ENCODE measurements at regions not wholly inside any gene's neighbourhood (a gene's known extent, or its start where the extent isn't known, plus 50 kb on each side); places are given as distances from the start of the nearest gene placed in this dataset.
"Not testable (repeated sequence)": the region's sequence is repeated elsewhere in the genome, so short reads cannot be mapped to it uniquely, and the experiment has no call there.

DNA sequence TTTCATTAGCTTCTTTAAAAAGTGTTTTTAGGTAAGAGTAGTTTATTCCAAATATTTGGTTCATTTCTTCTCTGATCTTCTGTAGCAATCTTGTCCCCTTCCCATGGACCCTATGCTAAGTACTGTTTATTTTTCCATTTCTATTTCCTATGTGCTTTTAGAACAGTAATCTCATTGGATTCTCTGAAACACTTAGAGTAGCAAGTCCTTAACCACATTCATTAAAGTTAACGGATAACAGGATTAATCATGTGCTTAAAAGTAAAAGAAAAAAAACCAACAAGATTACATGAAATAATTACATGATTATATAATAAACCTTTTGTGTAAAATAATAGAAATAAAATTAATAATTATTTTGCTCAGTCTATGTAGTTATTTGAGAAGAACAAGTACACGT, 929.7 kb downstream of the C4orf33 start:
- DNase-seq = no peak

DNA sequence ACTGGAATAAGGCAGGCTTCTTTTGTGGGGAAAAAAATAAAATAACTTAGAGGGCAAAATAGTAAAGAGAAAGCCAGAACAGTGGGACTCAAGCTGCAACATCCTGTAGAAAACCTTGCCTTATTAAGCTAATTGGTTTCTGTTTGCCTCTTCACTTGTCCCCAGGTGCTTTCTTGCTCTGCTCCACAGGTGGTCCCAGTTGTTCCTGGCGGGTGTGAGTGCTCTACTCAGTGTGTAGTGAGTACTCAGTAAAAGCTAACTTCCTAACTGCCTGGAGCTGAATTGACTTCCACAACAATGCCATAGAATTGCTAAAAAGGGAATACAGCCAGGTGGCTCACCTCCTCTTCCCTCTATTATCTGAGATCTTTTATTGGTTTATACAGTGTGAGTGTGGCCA, 930.2 kb downstream of the C4orf33 start:
- DNase-seq = peak; percentile 66

DNA sequence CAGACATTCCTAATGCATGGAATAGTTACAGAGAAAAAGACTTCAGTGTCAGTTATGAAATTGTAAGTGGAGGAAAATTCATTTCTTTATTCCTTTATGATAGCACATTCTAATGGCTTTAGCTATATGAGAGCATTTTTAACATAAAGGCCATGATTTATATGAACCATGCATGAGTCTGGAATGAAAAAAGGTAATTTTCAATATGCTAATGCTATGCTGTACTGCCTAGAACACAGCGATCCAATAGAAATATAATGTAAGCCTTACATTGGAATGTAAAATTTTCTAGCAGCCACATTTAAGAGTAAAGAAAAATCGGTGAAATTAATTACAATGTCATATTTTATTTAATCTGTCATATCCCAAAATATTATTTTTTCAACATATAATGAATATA, 932.0 kb downstream of the C4orf33 start:
- no peak for DNase-seq

DNA sequence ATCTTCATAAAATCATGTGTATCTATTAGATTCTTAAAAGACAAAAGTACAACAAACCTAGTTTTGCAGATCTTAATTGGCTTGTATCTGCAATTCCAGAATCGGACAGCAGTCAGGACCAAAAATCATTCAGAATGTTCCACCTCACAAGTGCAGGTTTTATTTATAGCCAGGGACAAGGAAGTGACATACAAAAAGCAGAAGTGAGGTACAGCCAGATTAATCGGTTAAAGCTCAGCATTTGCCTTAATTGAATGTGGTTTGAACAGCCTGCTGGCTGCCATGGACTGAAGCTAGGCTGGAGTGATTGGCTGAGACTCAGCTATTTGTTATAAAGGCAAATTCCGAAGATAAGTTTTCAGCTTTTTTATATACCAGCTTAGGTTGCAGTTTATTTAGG, 932.6 kb downstream of the C4orf33 start:
- DNase-seq = no peak

GRCh38 chr4:130029442-130029841, 933.5 kb downstream of the C4orf33 start:
- no peak for DNase-seq

DNA sequence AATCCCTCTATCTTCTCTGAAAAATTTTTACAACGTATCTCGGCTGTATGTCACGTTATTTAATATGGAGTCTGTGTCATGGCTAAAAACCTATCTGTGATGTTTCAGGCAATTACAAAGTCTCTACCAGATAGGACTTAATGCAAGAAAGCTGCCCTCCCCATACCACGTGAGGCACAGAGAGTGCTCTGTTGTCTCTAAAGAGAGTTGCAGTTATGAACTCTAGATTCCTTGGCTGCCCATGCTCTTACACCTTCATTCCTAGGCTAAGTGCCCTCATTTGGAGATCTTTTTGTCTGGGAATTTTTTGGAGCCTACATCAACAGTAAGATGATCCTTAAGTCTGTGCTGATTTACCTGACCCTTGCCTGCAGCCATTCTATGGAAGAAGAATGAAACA, 935.9 kb downstream of the C4orf33 start:
- DNase-seq = no peak

GRCh38 chr4:130033657-130034056, 937.7 kb downstream of the C4orf33 start:
- DNase-seq = not testable (repeated sequence)

GRCh38 chr4:130034876-130035275, 938.9 kb downstream of the C4orf33 start:
- DNase-seq = no peak

- no peak for DNase-seq
Observed at GRCh38 chr4:130035391-130035790, 939.4 kb downstream of the C4orf33 start.

- DNase-seq = not testable (repeated sequence)
Observed at GRCh38 chr4:130037866-130038265, 941.9 kb downstream of the C4orf33 start.

DNA sequence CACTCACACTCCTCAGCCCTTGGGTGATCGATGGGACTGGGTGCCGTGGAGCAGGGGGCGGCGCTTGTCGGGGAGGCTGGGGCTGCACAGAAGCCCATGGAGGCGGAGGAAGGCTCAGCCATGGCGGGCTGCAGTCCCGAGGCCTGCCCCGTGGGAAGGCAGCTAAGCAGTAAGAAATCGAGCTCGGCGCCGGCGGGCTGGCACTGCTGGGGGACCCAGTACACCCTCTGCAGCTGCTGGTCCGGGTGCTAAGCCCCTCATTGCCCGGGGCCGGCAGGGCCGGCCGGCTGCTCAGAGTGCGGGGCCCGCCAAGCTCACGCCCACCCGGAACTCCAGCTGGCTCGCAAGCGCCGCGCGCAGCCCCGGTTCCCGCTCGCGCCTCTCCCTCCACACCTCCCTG, 942.6 kb downstream of the C4orf33 start:
- not testable (repeated sequence) for DNase-seq

DNA sequence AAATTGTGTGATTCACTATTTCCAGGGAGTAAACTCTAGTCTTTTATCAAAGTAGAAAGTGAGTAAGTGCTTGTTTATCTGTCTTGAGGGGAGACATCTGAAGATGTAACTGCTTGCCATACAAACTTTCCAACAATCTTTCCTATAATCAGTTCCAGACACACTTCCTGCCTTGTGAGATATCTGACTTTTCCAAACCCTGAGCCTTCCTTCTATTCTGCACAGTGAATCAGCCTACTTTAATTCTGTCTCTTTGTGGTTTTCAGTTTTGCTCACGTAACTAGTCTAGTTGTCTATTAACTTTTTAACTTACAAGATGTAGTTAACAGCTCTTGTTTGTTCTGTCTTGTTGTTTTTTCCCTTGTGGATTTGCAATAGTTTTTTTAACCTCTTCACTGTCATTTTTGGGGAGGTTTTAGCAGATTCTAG, 947.8 kb downstream of the C4orf33 start:
- no peak for DNase-seq

- DNase-seq = no peak
Observed at GRCh38 chr4:130044788-130045531, 949.0 kb downstream of the C4orf33 start.

DNA sequence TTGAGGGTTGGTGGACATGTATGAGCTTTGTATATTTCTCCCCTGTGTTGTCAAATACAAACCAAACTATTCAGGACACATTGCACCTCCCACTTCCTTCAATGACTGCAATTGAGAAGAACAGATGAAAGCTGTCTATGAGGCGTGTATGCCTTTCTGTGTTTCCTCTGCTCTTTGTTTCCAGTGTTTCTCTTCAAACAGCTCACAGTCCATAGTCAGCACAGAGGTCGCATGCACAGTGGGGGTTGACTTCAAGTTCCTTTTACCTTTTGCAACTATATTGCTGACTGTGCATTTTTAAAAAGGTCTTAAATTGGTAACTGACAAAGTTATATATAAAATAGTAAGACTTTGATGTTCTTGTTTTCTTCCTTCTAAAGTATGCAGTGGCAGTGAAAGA, 957.8 kb downstream of the C4orf33 start:
- no peak for DNase-seq

DNA sequence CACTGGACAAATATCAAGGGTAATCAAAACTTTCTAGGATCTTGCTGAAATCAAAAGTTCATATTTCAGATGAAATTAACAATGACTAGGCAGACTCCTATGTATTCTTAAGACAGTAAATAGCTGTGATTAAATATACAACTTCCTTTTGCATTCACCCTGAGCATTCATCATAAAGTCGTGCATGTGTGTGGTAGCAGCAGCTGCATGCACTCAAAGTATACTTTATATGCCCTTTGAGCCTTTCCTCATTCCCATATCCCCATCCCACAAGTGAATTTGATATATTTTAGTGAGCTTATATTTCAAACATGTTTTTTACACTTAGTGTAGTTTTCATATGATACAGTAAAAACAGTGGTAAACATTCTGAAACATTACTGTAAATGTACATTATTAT, 959.0 kb downstream of the C4orf33 start:
- no peak for DNase-seq

DNA sequence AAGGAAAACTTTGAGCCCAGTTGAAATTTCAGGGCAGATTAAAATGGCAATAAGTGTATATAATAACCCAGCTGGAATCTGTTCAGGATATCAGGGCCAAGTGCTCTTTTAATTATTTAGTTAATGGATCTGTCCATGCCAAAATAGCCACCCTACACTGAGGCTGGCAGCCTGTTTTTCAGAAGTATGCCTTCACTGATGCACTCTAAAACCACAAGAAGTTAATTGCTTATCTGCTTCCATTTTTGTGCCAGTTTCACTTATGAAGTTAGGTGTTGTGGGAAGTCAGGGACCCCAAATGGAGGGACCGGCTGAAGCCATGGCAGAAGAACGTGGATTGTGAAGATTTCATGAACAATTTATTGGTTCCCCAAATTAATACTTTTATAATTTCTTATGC, 960.3 kb downstream of the C4orf33 start:
- DNase-seq = no peak

DNA sequence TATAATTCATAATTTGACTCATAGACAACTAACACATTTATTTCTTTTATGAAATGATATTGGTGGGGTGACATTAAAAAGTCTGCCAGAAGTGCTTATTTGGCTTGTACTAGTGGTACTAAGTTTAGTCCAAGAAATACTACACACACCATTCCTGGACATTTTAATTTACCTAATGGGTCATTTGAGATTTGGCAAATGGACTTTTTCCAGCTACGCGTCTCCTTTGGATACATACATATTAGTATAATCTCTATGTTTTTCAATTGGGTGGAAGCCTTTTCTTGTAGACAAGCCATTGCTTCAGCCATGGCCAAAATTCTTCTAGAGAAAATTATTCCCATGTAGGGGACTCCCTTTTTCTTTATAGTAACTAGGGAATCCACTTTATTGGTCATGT, 968.5 kb downstream of the C4orf33 start:
- DNase-seq = no peak

DNA sequence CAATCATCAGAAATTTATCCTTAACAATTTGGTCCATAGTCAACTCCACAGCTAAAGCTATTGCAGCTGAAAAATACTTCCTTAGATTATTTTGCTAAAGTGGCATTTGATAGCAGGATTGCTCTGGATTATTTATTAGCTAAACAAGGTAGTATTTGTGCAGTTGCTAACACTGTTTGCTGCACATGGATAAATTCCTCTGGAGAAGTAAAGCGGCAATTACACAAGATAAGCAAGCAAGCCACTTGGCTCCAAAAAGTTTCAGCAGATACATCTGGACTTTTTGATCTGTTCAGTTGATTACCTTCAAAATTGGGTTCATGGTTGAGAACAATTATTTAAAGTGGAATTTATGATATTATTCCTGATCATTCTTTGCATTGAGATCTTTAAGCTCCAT, 971.5 kb downstream of the C4orf33 start:
- no peak for DNase-seq

- no peak for DNase-seq
Observed at GRCh38 chr4:130068072-130068471, 972.1 kb downstream of the C4orf33 start.

- DNase-seq = no peak
Observed at GRCh38 chr4:130071746-130072145, 975.8 kb downstream of the C4orf33 start.

DNA sequence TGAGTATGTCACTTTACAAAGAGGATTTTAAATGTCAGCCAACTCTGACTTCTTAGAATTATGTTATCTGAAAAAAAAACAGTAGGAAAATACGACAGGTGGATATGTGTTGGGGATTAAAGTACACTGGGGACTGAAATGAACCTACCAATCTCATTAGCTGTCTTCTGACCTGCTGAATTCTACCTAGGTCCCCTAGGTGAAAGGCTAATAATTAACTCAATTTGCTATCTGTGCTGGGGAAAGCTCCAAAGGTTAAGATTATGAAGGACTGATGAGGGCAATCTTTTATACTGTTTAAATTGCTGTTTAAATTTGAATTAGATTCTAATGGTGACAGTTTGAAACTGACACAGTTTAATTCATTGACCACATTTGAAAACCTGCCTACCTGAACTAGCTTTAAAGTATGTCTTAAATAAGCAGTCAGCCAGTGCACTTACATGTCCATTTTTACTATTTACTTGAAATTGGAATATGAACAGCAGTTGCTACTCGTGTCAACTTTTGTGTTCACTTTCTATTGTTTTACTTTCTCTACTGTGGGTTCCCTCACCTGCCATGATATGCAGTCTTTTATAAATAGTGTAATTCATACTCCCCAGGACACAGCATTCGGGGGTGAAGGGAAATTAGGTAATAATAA, 977.3 kb downstream of the C4orf33 start:
- DNase-seq = no peak

- DNase-seq = no peak
Observed at GRCh38 chr4:130074096-130074495, 978.1 kb downstream of the C4orf33 start.

- DNase-seq = no peak
Observed at GRCh38 chr4:130077275-130077674, 981.3 kb downstream of the C4orf33 start.

- DNase-seq = not testable (repeated sequence)
Observed at GRCh38 chr4:130079027-130079426, 983.1 kb downstream of the C4orf33 start.
